K562 (cell line): ENCODE measurements at regions not wholly inside any gene's neighbourhood (a gene's known extent, or its start where the extent isn't known, plus 50 kb on each side); places are given as distances from the start of the nearest gene placed in this dataset.
"Not testable (repeated sequence)": the region's sequence is repeated elsewhere in the genome, so short reads cannot be mapped to it uniquely, and the experiment has no call there.

Experiments
- ATAC-seq: fragments of 200-7000 bp; cut with Tn5 transposase; 3 replicates; pipeline ENCODE4 v1.9.1; 2020; ENCODE audit warnings: moderate library complexity
- BruUV-seq: library from RNA; stranded (reverse); fragments of 400-500 nt; replicated peaks from 2 replicates; lab custom pipeline; 2021; lab: Mats Ljungman, UMichigan
- CTCF ChIA-PET: fragments of 300-600 bp; formaldehyde crosslinking; extraction: SDS; loops from one replicate; lab custom pipeline; 2021; ENCODE audit warnings: low intra/inter-chr PET ratio; lab: Yijun Ruan, JAX
- POLR2A ChIA-PET: fragments of 300-600, 350-650 bp; sonication (Branson Sonifier 250); formaldehyde crosslinking; extraction: SDS; loops from one replicate; lab custom pipeline; 2021; ENCODE audit warnings: antibody characterized with exemption, inconsistent platforms; lab: Yijun Ruan, JAX
- DNase-seq, 4 experiments: peaks; one replicate each; pipeline versions ENCODE4 v3.0.0 to v3.0.0-alpha.2; 2011 to 2018; ENCODE audit warnings: low spot score in 3 of 4, mixed read lengths in 3 of 4; ENCODE audit errors: extremely low read depth in 1 of 4
- FAIRE-seq: peaks from 2 replicates; lab custom pipeline; 2011; peaks lifted over from hg19 to GRCh38; lab: Jason Lieb, UNC
- H2AFZ ChIP-seq: 2 replicates; pipeline ENCODE4 v1.6.0; 2011; ENCODE audit warnings: low read depth, low read length, control low read depth, inconsistent platforms
- H3K27ac ChIP-seq: fragments of 200-600 bp; 3 replicates; pipeline ENCODE4 v1.8.0; 2011; ENCODE audit warnings: low read depth, mild to moderate bottlenecking, control low read depth, inconsistent platforms, low read length, moderate library complexity, mixed read lengths; ENCODE audit errors: extremely low read depth
- H3K27me3 ChIP-seq, 2 experiments: fragments of 300-600 bp in 1 of 2; 2 replicates in 1 of 2; 3 replicates in 1 of 2; pipeline versions ENCODE4 v1.6.0 to v1.8.0; 2011; ENCODE audit warnings: inconsistent platforms in 2 of 2, low read length in 2 of 2, mild to moderate bottlenecking in 1 of 2, mixed read lengths in 1 of 2, moderate library complexity in 1 of 2; ENCODE audit not compliant: control insufficient read depth in 2 of 2, insufficient read depth in 2 of 2
- H3K36me3 ChIP-seq: fragments of 300-600 bp; 3 replicates; pipeline ENCODE4 v1.8.0; 2011; ENCODE audit warnings: mild to moderate bottlenecking, low read length, inconsistent platforms; ENCODE audit not compliant: control insufficient read depth, insufficient read depth
- H3K4me1 ChIP-seq, 2 experiments: fragments of 200-600 bp in 1 of 2; replicated peaks in 1 of 2; 2 replicates in 1 of 2; 3 replicates in 1 of 2; pipeline versions ENCODE4 v1.5.1 to v1.8.0; 2011; ENCODE audit warnings: inconsistent platforms in 2 of 2, low read length in 2 of 2, mild to moderate bottlenecking in 1 of 2, mixed read lengths in 1 of 2, moderate library complexity in 1 of 2; ENCODE audit not compliant: control insufficient read depth in 2 of 2, insufficient read depth in 2 of 2
- H3K4me2 ChIP-seq: 2 replicates; pipeline ENCODE4 v1.6.1; 2011; ENCODE audit warnings: low read length, control low read depth, inconsistent platforms, mixed read lengths; ENCODE audit not compliant: insufficient read depth
- H3K4me3 ChIP-seq: fragments of 200-600 bp; sonication (generic), shearing (Covaris generic); 2 replicates; pipeline ENCODE4 v1.5.1; 2016; ENCODE audit warnings: control low read depth, inconsistent platforms
- H3K79me2 ChIP-seq: fragments of 200-600 bp; 3 replicates; pipeline ENCODE4 v1.8.0; 2011; ENCODE audit warnings: low read length, inconsistent platforms; ENCODE audit not compliant: control insufficient read depth, insufficient read depth
- H3K9ac ChIP-seq, 2 experiments: 2 replicates each; pipeline versions ENCODE4 v1.6.0 to v1.6.1; 2011; ENCODE audit warnings: low read depth in 2 of 2, low read length in 2 of 2, control low read depth in 1 of 2, inconsistent platforms in 1 of 2, mild to moderate bottlenecking in 1 of 2, mixed read lengths in 1 of 2; ENCODE audit not compliant: insufficient read depth in 1 of 2
- H3K9me1 ChIP-seq: one replicate; pipeline ENCODE4 v1.6.0; 2011; ENCODE audit warnings: inconsistent platforms, mild to moderate bottlenecking, low read length, moderate library complexity; ENCODE audit not compliant: control insufficient read depth, insufficient read depth
- H3K9me3 ChIP-seq: replicated peaks from 2 replicates; pipeline ENCODE4 v1.5.1; 2011; ENCODE audit warnings: low read depth, low read length, inconsistent platforms; ENCODE audit not compliant: control insufficient read depth, insufficient read depth
- H4K20me1 ChIP-seq: replicated peaks from 2 replicates; pipeline ENCODE4 v1.6.1; 2011; ENCODE audit warnings: low read length, inconsistent platforms, mixed read lengths; ENCODE audit not compliant: control insufficient read depth, insufficient read depth
- ATF4 ChIP-seq: fragments of 450-650 bp; formaldehyde crosslinking; IDR thresholded peaks from 2 replicates; pipeline ENCODE4 v1.4.0; 2022; ENCODE audit warnings: mild to moderate bottlenecking, moderate library complexity
- DIDO1 ChIP-seq: fragments of 450-650 bp; IDR thresholded peaks from 2 replicates; pipeline ENCODE4 v1.6.1; 2016; ENCODE audit warnings: low read depth, missing biosample characterization, missing genetic modification characterization
- EP400 ChIP-seq: fragments of 450-650 bp; IDR thresholded peaks from 2 replicates; pipeline ENCODE4 v1.6.1; 2017; ENCODE audit warnings: antibody characterized with exemption, mild to moderate bottlenecking, moderate library complexity
- HDAC8 ChIP-seq: fragments of 450-650 bp; IDR thresholded peaks from 2 replicates; pipeline ENCODE4 v1.6.1; 2016; ENCODE audit warnings: mild to moderate bottlenecking, missing genetic modification characterization, moderate library complexity, missing compliant biosample characterization
- NFRKB ChIP-seq: fragments of 450-650 bp; IDR thresholded peaks from 2 replicates; pipeline ENCODE4 v1.6.1; 2016; ENCODE audit warnings: low read depth
- NR2C2 ChIP-seq, 2 experiments: fragments of 200-800 bp in 1 of 2; sonication (Bioruptor generic) in 1 of 2; sonication (generic) in 1 of 2; formaldehyde crosslinking in 1 of 2; IDR thresholded peaks; 2 replicates each; pipeline versions ENCODE4 v1.6.1 to v1.8.0; 2016 to 2022; ENCODE audit warnings: mild to moderate bottlenecking in 1 of 2, missing compliant biosample characterization in 1 of 2, missing genetic modification characterization in 1 of 2, missing genetic modification reagents in 1 of 2
- POLR2G ChIP-seq: fragments of 200-400 bp; formaldehyde crosslinking; IDR thresholded peaks from 2 replicates; pipeline ENCODE4 v1.6.1; 2017; ENCODE audit warnings: low read depth, mild to moderate bottlenecking, antibody characterized with exemption, low read length, moderate library complexity
- POLR2H ChIP-seq: IDR thresholded peaks from 2 replicates; pipeline ENCODE4 v1.6.1; 2016; ENCODE audit warnings: missing genetic modification characterization, low read depth, mild to moderate bottlenecking, control low read depth, missing compliant biosample characterization, moderate library complexity
- TAF7 ChIP-seq: fragments of 450-650 bp; IDR thresholded peaks from 2 replicates; pipeline ENCODE4 v1.6.1; 2016; ENCODE audit warnings: missing genetic modification characterization, missing compliant biosample characterization
- WGBS: fragments of 100-300 bp; shearing (Covaris generic); methylation state at CpG from one replicate; pipeline ENCODE4 v1.1.6; 2016; ENCODE audit warnings: low coverage, mixed read lengths; ENCODE audit not compliant: insufficient coverage; ENCODE audit errors: missing lambda C conversion rate; 5-methylcytosine and 5-hydroxymethylcytosine counted together
- in situ Hi-C: fragments of 300-500 bp; cut with MboI; formaldehyde crosslinking; loops from 4 replicates; pipeline ENCODE4 v1.15.0; 2018; ENCODE audit warnings: inconsistent platforms, mixed read lengths
- intact Hi-C: fragments of 100-400 bp; cut with micrococcal nuclease; formaldehyde crosslinking; loops from 2 replicates; pipeline ENCODE4 v1.14.2; 2022

GRCh38 chr3:191658781-191659419 lies 197.9 kb downstream of the PYDC2 start (continued):
- TF ChIP-seq ATF4, result 0 out of 2 replicates have a peak, but pooled peaks have one; percentile 5
- TF ChIP-seq HDAC8 (tag), result peak; percentile 72; the same call in 1 of the 2 replicates
- TF ChIP-seq DIDO1 (tag), result peak; percentile 71
- peak; percentile 57 for TF ChIP-seq POLR2H (tag)
- TF ChIP-seq POLR2G, result peak; percentile 48; the same call in 1 of the 2 replicates
- peak; percentile 77; the same call in 1 of the 2 replicates for TF ChIP-seq NFRKB
- peak; percentile 60; the same call in 1 of the 2 replicates for TF ChIP-seq TAF7 (tag)
- TF ChIP-seq EP400, result peak; percentile 45
- TF ChIP-seq NR2C2 (CRISPR knock-in tag; IDR thresholded peaks at IDR 0.05), result not testable (repeated sequence)
- TF ChIP-seq NR2C2 (tag; IDR thresholded peaks at IDR 0.05), result peak; percentile 69

GRCh38 chr3:191662150-191662549 lies 201.2 kb downstream of the PYDC2 start:
- BruUV-seq, FAIRE-seq, H3K27me3 ChIP-seq: not testable (repeated sequence)

More at GRCh38 chr3:191662150-191662549, 201.2 kb downstream of the PYDC2 start:
- H3K79me2 ChIP-seq, DNase-seq, in situ Hi-C loops, H3K9ac ChIP-seq, H3K9me3 ChIP-seq, H3K36me3 ChIP-seq, H2AFZ ChIP-seq, H3K4me3 ChIP-seq, CTCF ChIA-PET, H3K9me1 ChIP-seq, intact Hi-C loops, H4K20me1 ChIP-seq, H3K4me2 ChIP-seq, POLR2A ChIA-PET, ATAC-seq, H3K4me1 ChIP-seq, H3K27ac ChIP-seq: not testable (repeated sequence)
- 8% methylated on average over 4 of the region's 5 CpGs for WGBS
